Skeletal muscle satellite cell (primary cell): ENCODE measurements at regions not wholly inside any gene's neighbourhood (a gene's known extent, or its start where the extent isn't known, plus 50 kb on each side); places are given as distances from the start of the nearest gene placed in this dataset.

Experiments
- H3K27me3 ChIP-seq: 2 replicates; pipeline ENCODE4 v1.7.0; 2013; ENCODE audit warnings: low read length; ENCODE audit not compliant: control insufficient read depth, insufficient read depth
- H3K36me3 ChIP-seq: 2 replicates; pipeline ENCODE4 v1.7.0; 2013; ENCODE audit warnings: mild to moderate bottlenecking, control low read depth, low read length; ENCODE audit not compliant: insufficient read depth
- H3K4me1 ChIP-seq: 2 replicates; pipeline ENCODE4 v1.7.0; 2013; ENCODE audit warnings: low read length; ENCODE audit not compliant: control insufficient read depth, insufficient read depth
- H3K4me2 ChIP-seq: 2 replicates; pipeline ENCODE4 v1.7.0; 2013; ENCODE audit warnings: mild to moderate bottlenecking, low read length
- H3K4me3 ChIP-seq: 2 replicates; pipeline ENCODE4 v1.7.0; 2013; ENCODE audit warnings: low read length
- H3K9ac ChIP-seq: 2 replicates; pipeline ENCODE4 v1.7.0; 2013; ENCODE audit warnings: mild to moderate bottlenecking, low read depth, low read length, moderate library complexity
- H3K9me3 ChIP-seq: replicated peaks from 2 replicates; pipeline ENCODE4 v1.7.0; 2013; ENCODE audit warnings: mild to moderate bottlenecking, control low read depth, low read length

DNA sequence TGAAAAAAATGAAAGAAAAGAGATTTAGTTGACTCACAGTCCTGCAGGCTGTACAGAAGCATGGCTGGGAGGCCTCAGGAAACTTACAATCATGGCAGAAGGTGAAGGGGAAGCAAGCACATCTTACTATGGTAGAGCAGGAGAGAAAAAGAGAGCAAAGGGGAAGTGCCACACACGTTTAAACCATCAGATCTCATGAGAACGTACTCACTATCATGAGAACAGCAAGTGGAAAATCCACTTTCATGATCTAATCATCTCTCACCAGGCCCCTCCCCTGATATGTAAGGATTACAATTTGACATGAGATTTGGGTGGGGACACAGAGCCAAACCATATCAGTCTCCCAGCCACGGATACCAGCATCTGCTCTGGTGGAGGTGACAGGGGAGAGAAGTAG, 50.8 kb upstream of the CPOX start:
- no peak overlapping the region for H3K4me2 ChIP-seq
- H3K4me1 ChIP-seq, result no peaks in the 10 kb centered on the region
- no peaks in the 10 kb centered on the region for H3K9me3 ChIP-seq
- H3K4me3 ChIP-seq, result no peak overlapping the region
- no peaks in the 10 kb centered on the region for H3K27me3 ChIP-seq
- no peak overlapping the region for H3K9ac ChIP-seq
- H3K36me3 ChIP-seq, result no peaks in the 10 kb centered on the region

DNA sequence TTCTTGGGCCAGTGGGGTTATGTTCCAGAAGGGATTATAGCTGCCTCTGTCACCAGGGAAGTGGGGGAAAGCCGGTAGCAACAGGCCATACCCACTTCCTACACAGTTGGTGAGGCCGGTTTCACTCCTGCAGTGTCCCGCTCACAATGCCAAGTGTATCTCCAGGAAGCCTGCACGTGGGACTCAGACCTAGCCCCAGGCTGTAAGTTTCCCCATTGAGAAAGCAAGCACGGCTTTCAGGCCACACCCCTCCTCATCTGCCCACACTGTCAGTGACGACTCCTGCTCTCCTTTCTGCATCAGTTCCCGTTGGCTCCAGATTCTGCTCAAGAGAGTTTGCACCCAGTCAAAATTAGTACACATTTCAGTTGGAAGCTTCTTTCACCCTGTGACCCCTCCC, 51.6 kb upstream of the CPOX start:
- H3K9me3 ChIP-seq, result no peaks in the 10 kb centered on the region
- no peak overlapping the region for H3K9ac ChIP-seq
- H3K4me1 ChIP-seq, result no peaks in the 10 kb centered on the region
- H3K4me3 ChIP-seq, result no peak overlapping the region
- H3K36me3 ChIP-seq, result no peaks in the 10 kb centered on the region
- no peak overlapping the region for H3K4me2 ChIP-seq
- no peaks in the 10 kb centered on the region for H3K27me3 ChIP-seq

DNA sequence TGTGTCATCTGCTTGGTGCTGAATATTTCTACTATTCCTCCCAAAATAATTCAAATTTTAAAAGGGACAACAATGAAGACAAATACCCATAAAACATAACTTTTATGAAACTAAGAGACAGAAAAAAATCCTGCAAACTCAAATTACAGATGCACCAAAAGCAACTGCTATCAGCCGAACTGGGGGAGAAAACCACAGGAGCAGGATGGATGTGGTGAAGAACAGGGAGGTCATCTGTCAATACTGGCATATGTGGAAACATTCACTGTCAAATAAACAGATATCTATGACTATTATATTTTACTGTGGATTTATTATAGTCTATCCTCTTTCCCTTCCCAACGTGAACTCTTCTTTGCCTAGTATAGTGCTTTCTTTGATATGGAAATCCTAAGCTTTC, 53.3 kb upstream of the CPOX start:
- H3K9me3 ChIP-seq, result no peaks in the 10 kb centered on the region

DNA sequence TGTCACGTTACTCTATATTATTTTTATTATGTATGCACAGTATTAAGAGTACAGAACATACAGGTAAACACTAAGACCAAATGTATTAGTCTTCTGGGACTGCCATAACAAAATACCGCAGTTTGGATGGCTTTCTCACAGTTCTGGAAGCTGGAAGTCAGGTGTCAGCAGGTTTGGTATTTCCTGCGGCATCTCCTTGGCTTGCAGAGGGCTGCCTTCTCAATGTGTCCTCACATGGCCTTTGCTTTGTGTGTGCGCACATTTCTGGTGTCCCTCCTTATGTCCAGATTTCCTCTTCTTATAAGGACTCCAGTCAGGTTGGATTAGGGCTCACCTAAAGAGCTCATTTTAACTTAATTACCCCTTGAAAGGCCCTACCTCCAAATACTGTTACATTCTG, 53.8 kb upstream of the CPOX start:
- Histone ChIP-seq H3K4me3 (no peak overlapping the region), H3K4me1 (no peaks in the 10 kb centered on the region), H3K27me3 (no peaks in the 10 kb centered on the region), H3K9ac (no peak overlapping the region), H3K36me3 (no peaks in the 10 kb centered on the region), H3K4me2 (no peak overlapping the region), H3K9me3 (no peaks in the 10 kb centered on the region)

More for the DNA sequence above, 53.3 kb upstream of the CPOX start:
- Histone ChIP-seq H3K4me2 (no peak overlapping the region), H3K9ac (no peak overlapping the region), H3K4me1 (no peaks in the 10 kb centered on the region), H3K4me3 (no peak overlapping the region), H3K36me3 (no peaks in the 10 kb centered on the region), H3K27me3 (no peaks in the 10 kb centered on the region)

DNA sequence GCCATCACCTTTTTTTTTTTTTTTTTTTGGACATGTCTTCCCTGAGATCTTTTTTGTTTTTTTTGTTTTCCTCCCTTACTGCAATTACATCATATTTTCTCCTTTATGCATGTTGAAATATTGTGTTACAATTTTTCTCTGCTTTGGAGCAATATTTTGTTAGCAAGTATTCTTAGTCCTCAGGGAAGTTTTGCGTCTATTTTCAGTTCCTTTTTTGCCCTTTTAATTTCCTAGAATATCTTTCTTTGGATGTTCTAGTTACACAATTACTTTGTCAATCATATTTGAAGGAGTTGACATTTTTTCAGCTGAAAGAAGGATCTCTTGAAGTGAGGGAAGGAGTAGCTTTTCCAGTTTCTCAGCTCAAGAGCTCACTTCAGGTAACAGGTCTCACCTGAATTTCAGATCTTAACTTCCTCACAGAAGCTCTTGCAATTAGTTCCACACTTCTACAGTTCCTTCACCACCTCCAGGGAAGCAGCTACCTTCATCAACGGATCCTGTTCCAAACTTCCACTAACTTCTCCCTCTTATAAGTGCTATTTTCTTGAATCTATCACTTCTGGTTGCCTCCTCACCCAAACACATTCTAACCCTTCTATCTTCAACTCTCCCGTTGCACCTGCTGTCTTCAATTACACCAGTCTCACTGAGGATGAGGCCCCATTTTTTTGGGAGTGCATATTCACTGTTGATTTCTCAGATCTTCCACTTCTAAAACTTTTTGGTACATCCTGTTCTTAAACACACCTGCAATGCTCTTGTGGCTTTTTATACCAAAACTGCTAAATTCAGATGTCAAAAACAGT, 57.8 kb upstream of the CPOX start:
- H3K36me3 ChIP-seq, result no peaks in the 10 kb centered on the region
- H3K4me3 ChIP-seq, result no peak overlapping the region
- peaks cover 3% of the 10 kb centered on the region for H3K4me1 ChIP-seq
- H3K4me2 ChIP-seq, result no peak overlapping the region
- H3K27me3 ChIP-seq, result no peaks in the 10 kb centered on the region
- no peak overlapping the region for H3K9ac ChIP-seq
- no peaks in the 10 kb centered on the region for H3K9me3 ChIP-seq

DNA sequence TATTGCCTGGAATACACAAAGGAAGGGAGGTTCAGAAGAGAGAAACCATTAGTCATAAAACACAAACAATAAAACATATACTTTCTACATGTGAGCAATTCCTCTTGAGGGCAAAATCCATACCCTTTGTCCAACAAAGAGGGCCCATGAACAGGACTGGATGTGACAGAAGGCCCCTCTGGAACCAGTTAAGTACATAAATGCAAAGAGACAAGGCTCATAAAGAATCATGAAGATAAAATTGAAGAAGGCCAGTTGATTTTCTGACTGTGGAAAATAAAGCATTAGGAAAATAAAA, 58.3 kb upstream of the CPOX start:
- no peak overlapping the region for H3K4me3 ChIP-seq
- no peak overlapping the region for H3K9ac ChIP-seq
- H3K27me3 ChIP-seq, result no peaks in the 10 kb centered on the region
- no peak overlapping the region for H3K4me2 ChIP-seq
- H3K4me1 ChIP-seq, result peaks cover 3% of the 10 kb centered on the region
- H3K9me3 ChIP-seq, result no peaks in the 10 kb centered on the region
- H3K36me3 ChIP-seq, result no peaks in the 10 kb centered on the region

DNA sequence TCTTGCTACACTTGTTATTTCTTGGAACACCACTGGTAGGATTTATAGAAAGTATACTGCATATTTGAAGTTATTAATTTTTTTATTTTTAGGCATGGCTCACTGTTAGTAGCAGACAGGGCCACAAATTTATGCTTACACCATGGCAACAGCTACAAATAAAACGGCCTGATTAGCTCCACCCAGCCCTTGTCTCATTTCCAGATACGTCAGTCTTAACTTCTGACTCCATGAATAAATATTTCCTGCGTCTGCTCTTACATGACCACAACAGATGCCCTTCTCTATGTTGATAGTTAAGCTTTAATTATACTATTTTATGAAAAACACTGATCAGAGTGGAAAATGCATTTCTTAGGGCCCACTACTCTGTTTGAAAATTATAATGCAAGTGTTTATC, 62.3 kb upstream of the CPOX start:
- H3K4me2 ChIP-seq, result no peak overlapping the region

DNA sequence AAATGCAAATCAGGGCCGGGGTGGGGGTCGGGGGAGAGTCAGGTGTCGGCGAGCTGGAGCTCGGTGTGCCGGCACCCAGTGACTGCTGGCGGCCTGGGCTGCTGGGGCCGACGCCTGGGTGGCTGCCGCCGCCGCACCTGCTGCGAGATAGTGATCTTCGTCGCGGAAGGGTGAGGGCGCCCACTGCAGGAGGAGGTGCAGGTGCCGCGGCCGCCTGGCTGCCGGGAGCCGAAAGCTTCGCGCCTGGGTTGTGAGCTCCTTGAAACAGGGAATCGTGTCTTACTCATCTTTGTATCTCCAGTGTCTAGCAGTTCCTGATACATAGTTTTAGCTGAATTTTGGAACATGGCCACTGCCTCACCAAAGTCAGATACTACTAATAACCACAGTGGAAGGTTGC, 64.0 kb upstream of the CPOX start:
- no peak overlapping the region for H3K9ac ChIP-seq
- H3K36me3 ChIP-seq, result no peaks in the 10 kb centered on the region
- no peaks in the 10 kb centered on the region for H3K9me3 ChIP-seq
- H3K4me3 ChIP-seq, result peak overlapping the region; percentile 42
- no peaks in the 10 kb centered on the region for H3K27me3 ChIP-seq
- H3K4me1 ChIP-seq, result peaks cover 3% of the 10 kb centered on the region
- peak overlapping the region; percentile 53 for H3K4me2 ChIP-seq

More for the DNA sequence above, 62.3 kb upstream of the CPOX start:
- Histone ChIP-seq H3K9me3 (no peaks in the 10 kb centered on the region), H3K27me3 (no peaks in the 10 kb centered on the region), H3K4me3 (no peak overlapping the region), H3K9ac (no peak overlapping the region), H3K4me1 (peaks cover 3% of the 10 kb centered on the region), H3K36me3 (no peaks in the 10 kb centered on the region)

DNA sequence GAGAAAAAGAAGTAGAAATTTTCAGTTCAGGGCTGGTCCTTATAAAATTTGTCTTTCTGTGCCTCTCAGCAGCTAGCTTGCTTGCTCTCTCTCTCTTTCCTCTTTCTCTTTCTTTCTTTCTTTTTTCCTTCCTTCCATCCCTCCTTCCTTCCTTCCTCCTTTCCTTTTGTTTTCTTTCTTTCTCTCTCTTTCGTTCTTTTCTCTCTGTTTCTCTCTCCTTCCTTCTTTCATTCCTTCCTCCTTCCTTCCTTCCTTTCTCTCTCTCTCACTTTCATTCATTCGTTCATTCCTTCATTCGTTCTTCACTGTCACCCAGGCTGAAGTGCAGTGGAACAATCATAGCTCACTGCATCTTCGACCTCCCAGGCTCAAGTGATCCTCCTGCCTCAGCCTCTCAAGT, 69.3 kb upstream of the CPOX start:
- no peaks in the 10 kb centered on the region for H3K4me1 ChIP-seq

DNA sequence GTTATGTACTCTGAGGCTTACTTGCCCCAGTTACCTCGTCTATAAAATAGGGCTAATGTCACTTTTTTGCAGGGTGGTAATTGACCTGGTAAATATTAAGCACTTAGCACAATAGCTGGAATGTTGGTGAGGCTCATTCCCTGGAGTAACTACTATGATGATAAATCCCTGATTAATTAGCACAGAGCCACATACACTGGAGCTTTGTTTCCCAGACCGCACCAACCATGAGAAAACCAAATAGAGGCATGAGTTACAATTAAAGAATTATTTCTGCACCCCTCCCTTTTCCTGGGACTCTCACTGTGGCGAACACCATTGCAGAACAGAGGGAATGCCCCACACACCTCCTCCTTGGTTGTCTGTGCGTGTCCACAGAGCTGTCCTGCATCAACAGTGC, 76.6 kb upstream of the CPOX start:
- H3K9me3 ChIP-seq, result no peaks in the 10 kb centered on the region
- H3K4me3 ChIP-seq, result no peak overlapping the region
- H3K36me3 ChIP-seq, result no peaks in the 10 kb centered on the region
- H3K27me3 ChIP-seq, result no peaks in the 10 kb centered on the region
- no peak overlapping the region for H3K9ac ChIP-seq
- H3K4me1 ChIP-seq, result no peaks in the 10 kb centered on the region
- H3K4me2 ChIP-seq, result no peak overlapping the region

More for the DNA sequence above, 69.3 kb upstream of the CPOX start:
- H3K27me3 ChIP-seq, result no peaks in the 10 kb centered on the region
- no peak overlapping the region for H3K9ac ChIP-seq
- H3K36me3 ChIP-seq, result no peaks in the 10 kb centered on the region
- no peak overlapping the region for H3K4me2 ChIP-seq
- H3K4me3 ChIP-seq, result no peak overlapping the region
- H3K9me3 ChIP-seq, result no peaks in the 10 kb centered on the region

DNA sequence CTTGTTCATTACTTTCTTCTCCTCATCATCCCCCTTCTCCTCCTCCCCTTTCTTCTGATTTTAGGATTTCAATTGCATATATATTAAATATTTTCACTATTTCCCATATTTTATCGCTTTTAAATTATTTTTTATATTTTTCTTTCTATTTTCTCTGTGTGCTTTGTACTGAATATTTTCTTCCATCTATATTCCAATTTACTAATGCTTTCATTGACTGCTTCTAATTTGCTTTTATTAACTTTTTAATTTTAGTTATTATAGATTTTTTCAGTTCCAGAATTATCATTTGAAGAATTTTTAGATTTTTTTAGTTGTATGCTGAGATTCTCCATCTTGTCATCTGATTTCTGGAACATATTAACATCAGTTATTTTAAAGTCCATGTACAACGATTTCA, 83.2 kb upstream of the ST3GAL6 start:
- Histone ChIP-seq H3K9ac (no peak overlapping the region), H3K4me1 (no peaks in the 10 kb centered on the region), H3K27me3 (no peaks in the 10 kb centered on the region), H3K9me3 (no peaks in the 10 kb centered on the region), H3K4me3 (no peak overlapping the region), H3K4me2 (no peak overlapping the region), H3K36me3 (no peaks in the 10 kb centered on the region)

DNA sequence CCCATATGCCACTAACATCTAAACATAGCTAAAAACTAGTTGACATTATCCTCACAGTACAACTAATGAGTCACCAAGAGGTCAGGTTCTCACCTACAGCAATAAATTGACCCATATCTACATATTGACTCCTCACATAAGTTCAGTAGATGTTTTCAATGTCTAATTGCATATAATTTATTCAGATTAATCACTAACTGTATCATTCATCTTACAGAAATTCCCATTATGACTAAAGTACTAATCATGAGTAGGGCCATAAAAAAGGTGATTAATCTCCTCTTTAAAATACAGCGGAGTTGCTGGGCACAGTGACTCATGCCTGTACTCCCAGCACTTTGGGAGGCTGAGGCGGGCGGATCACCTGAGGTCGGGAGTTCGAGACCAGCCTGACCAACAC, 82.4 kb upstream of the ST3GAL6 start:
- no peaks in the 10 kb centered on the region for H3K36me3 ChIP-seq
- H3K27me3 ChIP-seq, result no peaks in the 10 kb centered on the region
- H3K9me3 ChIP-seq, result no peaks in the 10 kb centered on the region
- H3K9ac ChIP-seq, result no peak overlapping the region
- H3K4me2 ChIP-seq, result no peak overlapping the region
- H3K4me3 ChIP-seq, result no peak overlapping the region
- no peaks in the 10 kb centered on the region for H3K4me1 ChIP-seq
